IMR-90 (cell line): ENCODE measurements at regions not wholly inside any gene's neighbourhood (a gene's known extent, or its start where the extent isn't known, plus 50 kb on each side); places are given as distances from the start of the nearest gene placed in this dataset.

Experiments used
- ATAC-seq: fragments of 200-7000 bp; cut with Tn5 transposase; 2 replicates; pipeline ENCODE4 v1.9.1; 2020; ENCODE audit warnings: low read depth, mild to moderate bottlenecking, moderate library complexity
- BruUV-seq: library from RNA; stranded (reverse); fragments of 400-500 nt; replicated peaks from 2 replicates; lab custom pipeline; 2021; lab: Mats Ljungman, UMichigan
- CTCF ChIA-PET: fragments of 300-600 bp; formaldehyde crosslinking; extraction: SDS; loops from one replicate; lab custom pipeline; 2021; ENCODE audit warnings: antibody characterized with exemption; lab: Yijun Ruan, JAX
- POLR2A ChIA-PET: fragments of 300-600 bp; sonication (Branson Sonifier 250); formaldehyde crosslinking; loops from one replicate; lab custom pipeline; 2022; ENCODE audit warnings: antibody characterized with exemption; ENCODE audit not compliant: unreplicated experiment; lab: Charles Lee
- DNase-seq: peaks from one replicate; pipeline ENCODE4 v3.0.0; 2013
- H2AFZ ChIP-seq: replicated peaks from 2 replicates; pipeline ENCODE3; 2013; ENCODE audit warnings: low read length, mild to moderate bottlenecking; ENCODE audit not compliant: poor library complexity
- H2AK5ac ChIP-seq: 2 replicates; pipeline ENCODE4 v1.6.1; 2013; ENCODE audit warnings: low read depth, low read length, inconsistent platforms
- H2AK9ac ChIP-seq: replicated peaks from 2 replicates; pipeline ENCODE3; 2013; ENCODE audit warnings: mild to moderate bottlenecking, low read depth, low read length, moderate library complexity; ENCODE audit not compliant: poor library complexity
- H2BK120ac ChIP-seq: 2 replicates; pipeline ENCODE4 v1.6.1; 2013; ENCODE audit warnings: low read depth, low read length, inconsistent platforms
- H2BK15ac ChIP-seq: 3 replicates; pipeline ENCODE4 v1.6.1; 2013; ENCODE audit warnings: low read depth, low read length, inconsistent platforms
- H2BK20ac ChIP-seq: 2 replicates; pipeline ENCODE4 v1.6.1; 2013; ENCODE audit warnings: low read depth, mild to moderate bottlenecking, inconsistent platforms, low read length, moderate library complexity
- H2BK5ac ChIP-seq: 2 replicates; pipeline ENCODE4 v1.6.1; 2013; ENCODE audit warnings: mild to moderate bottlenecking, low read depth, low read length, inconsistent platforms; ENCODE audit not compliant: poor library complexity, severe bottlenecking
- H3K14ac ChIP-seq: replicated peaks from 2 replicates; pipeline ENCODE4 v1.6.1; 2013; ENCODE audit warnings: low read depth, low read length, inconsistent platforms
- H3K18ac ChIP-seq: 2 replicates; pipeline ENCODE4 v1.6.1; 2013; ENCODE audit warnings: low read depth, low read length, control low read depth
- H3K23ac ChIP-seq: 2 replicates; pipeline ENCODE4 v1.6.1; 2013; ENCODE audit warnings: low read depth, low read length, inconsistent platforms
- H3K27ac ChIP-seq: 2 replicates; pipeline ENCODE4 v1.5.1; 2013; ENCODE audit warnings: mild to moderate bottlenecking, control low read depth, low read length; ENCODE audit not compliant: insufficient read depth
- H3K27me3 ChIP-seq: 2 replicates; pipeline ENCODE4 v1.6.1; 2013; ENCODE audit warnings: low read length; ENCODE audit not compliant: control insufficient read depth, insufficient read depth
- H3K36me3 ChIP-seq: 2 replicates; pipeline ENCODE4 v1.6.1; 2013; ENCODE audit warnings: low read length, mixed read lengths; ENCODE audit not compliant: control insufficient read depth, insufficient read depth
- H3K4ac ChIP-seq: 2 replicates; pipeline ENCODE4 v1.6.1; 2013; ENCODE audit warnings: low read depth, low read length, inconsistent platforms
- H3K4me1 ChIP-seq: 2 replicates; pipeline ENCODE4 v1.6.1; 2013; ENCODE audit warnings: low read length, mixed read lengths; ENCODE audit not compliant: control insufficient read depth, insufficient read depth
- H3K4me2 ChIP-seq: 2 replicates; pipeline ENCODE4 v1.6.1; 2013; ENCODE audit warnings: low read depth, mild to moderate bottlenecking, control low read depth, low read length, moderate library complexity
- H3K4me3 ChIP-seq: 2 replicates; pipeline ENCODE4 v1.5.1; 2013; ENCODE audit warnings: low read depth, mild to moderate bottlenecking, control low read depth, low read length, moderate library complexity; ENCODE audit not compliant: insufficient read depth
- H3K56ac ChIP-seq: 2 replicates; pipeline ENCODE4 v1.6.1; 2013; ENCODE audit warnings: low read length, inconsistent platforms; ENCODE audit not compliant: insufficient read depth; ENCODE audit errors: extremely low read depth
- H3K79me1 ChIP-seq, 2 experiments: 2 replicates each; pipeline ENCODE4 v1.6.1; 2013; ENCODE audit warnings: low read length in 2 of 2, inconsistent platforms in 1 of 2, low read depth in 1 of 2
- H3K9ac ChIP-seq: 2 replicates; pipeline ENCODE4 v1.6.1; 2013; ENCODE audit warnings: low read depth, low read length, control low read depth
- H3K9me1 ChIP-seq: 2 replicates; pipeline ENCODE4 v1.6.1; 2013; ENCODE audit warnings: low read length, inconsistent platforms; ENCODE audit not compliant: insufficient read depth
- H3K9me3 ChIP-seq: 2 replicates; pipeline ENCODE4 v1.6.1; 2013; ENCODE audit warnings: low read length; ENCODE audit not compliant: control insufficient read depth, insufficient read depth
- H4K20me1 ChIP-seq: 2 replicates; pipeline ENCODE4 v1.6.1; 2013; ENCODE audit warnings: low read length, inconsistent platforms; ENCODE audit not compliant: insufficient read depth
- H4K5ac ChIP-seq: 2 replicates; pipeline ENCODE4 v1.6.1; 2013; ENCODE audit warnings: mild to moderate bottlenecking, low read depth, low read length, control low read depth
- H4K8ac ChIP-seq, 2 experiments: 2 replicates each; pipeline ENCODE4 v1.6.1; 2013; ENCODE audit warnings: low read depth in 2 of 2, low read length in 2 of 2, control low read depth in 1 of 2, inconsistent platforms in 1 of 2
- H4K91ac ChIP-seq: 2 replicates; pipeline ENCODE4 v1.6.1; 2013; ENCODE audit warnings: low read depth, low read length, inconsistent platforms; ENCODE audit not compliant: insufficient read depth
- MAFK ChIP-seq: IDR thresholded peaks from 2 replicates; pipeline ENCODE4 v1.6.1; 2012; ENCODE audit warnings: low read depth, low read length, improper control_type of control experiment
- MXI1 ChIP-seq: IDR thresholded peaks from 2 replicates; pipeline ENCODE4 v1.6.1; 2012; ENCODE audit warnings: low read depth, mild to moderate bottlenecking, low read length, moderate library complexity, borderline replicate concordance
- POLR2A ChIP-seq: IDR thresholded peaks from 2 replicates; pipeline ENCODE4 v1.6.1; 2012; ENCODE audit warnings: mild to moderate bottlenecking, low read depth, low read length
- RAD21 ChIP-seq: IDR thresholded peaks from 2 replicates; pipeline ENCODE4 v1.6.1; 2012; ENCODE audit warnings: low read length, improper control_type of control experiment
- RCOR1 ChIP-seq: IDR thresholded peaks from 2 replicates; pipeline ENCODE4 v1.6.1; 2012; ENCODE audit warnings: mild to moderate bottlenecking, low read length, improper control_type of control experiment; ENCODE audit not compliant: insufficient replicate concordance
- RFX5 ChIP-seq: IDR thresholded peaks from 2 replicates; pipeline ENCODE4 v1.8.0; 2012; ENCODE audit warnings: low read depth, mild to moderate bottlenecking, low read length, moderate library complexity
- SMC3 ChIP-seq: fragments of 150-350 bp; IDR thresholded peaks from 2 replicates; pipeline ENCODE4 v1.6.1; 2016; ENCODE audit warnings: low read depth, mild to moderate bottlenecking, antibody characterized with exemption, low read length, moderate library complexity
- WGBS, 2 experiments: methylation state at CpG; one replicate each; pipeline versions ENCODE4 v1.1.5 to v1.1.7; 2013; ENCODE audit warnings: missing lambda C conversion rate in 2 of 2; ENCODE audit not compliant: insufficient read length in 1 of 2; ENCODE audit errors: extremely low coverage in 2 of 2; 5-methylcytosine and 5-hydroxymethylcytosine counted together
- dilution Hi-C: fragments of 300-500 bp; cut with HindIII; formaldehyde crosslinking; loops from one replicate; pipeline ENCODE4 v1.14.3; 2018; ENCODE audit warnings: low sequenced_read_pairs; ENCODE audit not compliant: unreplicated experiment
- in situ Hi-C: fragments of 300-500 bp; cut with MboI; formaldehyde crosslinking; loops from 3 replicates; pipeline ENCODE4 v1.14.3; 2019; ENCODE audit warnings: low sequenced_read_pairs, inconsistent platforms, mixed read lengths
- intact Hi-C: fragments of 100-400 bp; cut with micrococcal nuclease; formaldehyde crosslinking; loops from 2 replicates; pipeline ENCODE4 v1.10.0; 2022
- TF ChIP-seq, protein P1 (sequence below): fragments of 150-350 bp; IDR thresholded peaks from 2 replicates; pipeline ENCODE4 v1.6.1; 2017; ENCODE audit warnings: mild to moderate bottlenecking, antibody characterized with exemption, low read length, low read depth

DNA sequence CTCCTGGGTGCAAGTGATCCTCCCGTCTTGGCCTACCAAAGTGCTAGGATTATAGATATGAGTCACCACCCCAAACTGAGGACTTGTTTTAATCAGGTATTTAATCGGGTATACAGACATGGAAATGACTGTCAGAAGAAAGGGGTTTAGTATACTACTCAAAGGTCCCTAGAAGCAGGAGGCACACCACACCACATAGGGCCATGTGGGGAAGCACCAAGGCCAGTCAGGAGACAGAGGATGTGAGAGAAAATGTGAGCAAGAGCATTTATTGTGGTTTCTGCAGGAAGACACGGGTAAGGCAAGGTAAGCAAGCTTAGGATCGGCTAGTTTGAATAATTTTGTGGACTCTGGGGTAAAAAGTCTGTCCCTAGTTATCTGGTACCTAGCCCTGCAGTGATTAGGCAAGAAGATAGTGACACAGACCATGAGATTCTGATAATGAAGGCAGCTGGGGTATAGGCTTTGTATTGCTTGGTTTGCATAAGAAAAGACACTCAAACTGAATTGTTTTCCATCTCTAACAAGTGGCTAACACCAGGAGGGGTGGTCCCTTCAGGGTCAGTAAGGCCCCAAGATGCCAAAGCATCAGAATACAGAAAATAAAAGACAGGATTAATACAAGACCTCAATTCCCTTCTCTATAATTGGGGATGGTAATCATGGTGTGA is 408.8 kb upstream of the F9 start:
- Histone ChIP-seq H3K36me3 (no peaks in the 10 kb centered on the region), H3K56ac (no peak overlapping the region), H3K4me3 (no peak overlapping the region), H4K20me1 (no peaks in the 10 kb centered on the region), H3K27ac (no peak overlapping the region), H2BK20ac (no peak overlapping the region), H2AK9ac (no peak overlapping the region), H3K27me3 (no peaks in the 10 kb centered on the region), H2BK5ac (no peak overlapping the region), H3K4me2 (no peak overlapping the region), H4K8ac (no peak overlapping the region), H2BK15ac (no peak overlapping the region), H2AK5ac (no peak overlapping the region), H4K91ac (no peak overlapping the region), H2BK120ac (no peak overlapping the region), H3K9me3 (no peaks in the 10 kb centered on the region), H2AFZ (no peak overlapping the region), H3K14ac (no peak overlapping the region), H3K4me1 (no peaks in the 10 kb centered on the region), H3K4ac (no peak overlapping the region), H3K23ac (no peak overlapping the region), H3K79me1 (no peaks in the 10 kb centered on the region), H3K9ac (no peak overlapping the region), H4K5ac (no peak overlapping the region), H3K18ac (no peak overlapping the region), H3K9me1 (no peaks in the 10 kb centered on the region)
- intact Hi-C loops (no loop called here), in situ Hi-C loops (no loop called here), dilution Hi-C loops (no loop called here)
- 0% methylated on average over 1 of the region's 4 CpGs; no CpG with 5 or more reads in 1 of the 2 experiments for WGBS, 2 experiments
- ATAC-seq (no peak), DNase-seq (no peak)
- BruUV-seq: no TSS peak
- CTCF ChIA-PET: no interaction called here
- TF ChIP-seq, protein P1, sequence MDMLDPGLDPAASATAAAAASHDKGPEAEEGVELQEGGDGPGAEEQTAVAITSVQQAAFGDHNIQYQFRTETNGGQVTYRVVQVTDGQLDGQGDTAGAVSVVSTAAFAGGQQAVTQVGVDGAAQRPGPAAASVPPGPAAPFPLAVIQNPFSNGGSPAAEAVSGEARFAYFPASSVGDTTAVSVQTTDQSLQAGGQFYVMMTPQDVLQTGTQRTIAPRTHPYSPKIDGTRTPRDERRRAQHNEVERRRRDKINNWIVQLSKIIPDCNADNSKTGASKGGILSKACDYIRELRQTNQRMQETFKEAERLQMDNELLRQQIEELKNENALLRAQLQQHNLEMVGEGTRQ: no peak
- TF ChIP-seq MAFK (no peak), SMC3 (no peak), POLR2A (no peak), MXI1 (no peak), RFX5 (no peak), RCOR1 (no peak), RAD21 (no peak)
- POLR2A ChIA-PET: no interaction called here
